Gastrocnemius medialis (tissue), 4 donors: ENCODE measurements at regions not wholly inside any gene's neighbourhood (a gene's known extent, or its start where the extent isn't known, plus 50 kb on each side); places are given as distances from the start of the nearest gene placed in this dataset.

ENCODE experiments used
- POLR2A ChIP-seq, 2 donors: fragments of 450-650 bp; IDR thresholded peaks; one replicate each; pipeline ENCODE4 v1.6.1; 2017; ENCODE audit warnings: antibody characterized with exemption in 2 of 2, mild to moderate bottlenecking in 2 of 2, moderate library complexity in 2 of 2
- TF ChIP-seq, protein P1 (sequence below), 5 experiments: fragments of 450-650 bp in 3 of 5; fragments of 200-600 bp in 2 of 5; sonication (generic) in 2 of 5; IDR thresholded peaks in 4 of 5; conservative IDR thresholded peaks in 1 of 5; 1 replicate in 4 of 5; 2 replicates in 1 of 5; pipeline ENCODE4 v1.5.1; 2016 to 2019; ENCODE audit warnings: antibody characterized with exemption in 5 of 5, mild to moderate bottlenecking in 3 of 5, moderate library complexity in 3 of 5

DNA sequence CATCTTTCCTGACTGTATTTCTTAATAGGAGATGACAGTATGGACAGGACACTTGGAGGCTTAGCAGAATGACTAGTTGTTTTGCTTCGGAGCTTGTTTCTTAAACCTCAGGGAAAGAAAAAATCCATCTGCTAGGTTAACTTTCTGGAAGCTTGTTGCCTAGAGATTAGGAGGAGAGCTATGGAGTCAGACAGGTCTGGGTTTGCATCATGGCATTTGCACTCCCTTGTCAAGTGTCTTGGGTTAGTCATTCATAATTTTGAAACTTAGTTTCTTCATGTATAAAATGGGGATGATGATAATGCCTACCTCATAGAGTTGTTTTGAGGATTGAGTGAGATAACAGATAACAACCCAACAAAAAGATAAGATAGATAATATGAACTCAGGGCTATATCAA lies 231.5 kb downstream of the STK31 start:
- TF ChIP-seq, protein P1, sequence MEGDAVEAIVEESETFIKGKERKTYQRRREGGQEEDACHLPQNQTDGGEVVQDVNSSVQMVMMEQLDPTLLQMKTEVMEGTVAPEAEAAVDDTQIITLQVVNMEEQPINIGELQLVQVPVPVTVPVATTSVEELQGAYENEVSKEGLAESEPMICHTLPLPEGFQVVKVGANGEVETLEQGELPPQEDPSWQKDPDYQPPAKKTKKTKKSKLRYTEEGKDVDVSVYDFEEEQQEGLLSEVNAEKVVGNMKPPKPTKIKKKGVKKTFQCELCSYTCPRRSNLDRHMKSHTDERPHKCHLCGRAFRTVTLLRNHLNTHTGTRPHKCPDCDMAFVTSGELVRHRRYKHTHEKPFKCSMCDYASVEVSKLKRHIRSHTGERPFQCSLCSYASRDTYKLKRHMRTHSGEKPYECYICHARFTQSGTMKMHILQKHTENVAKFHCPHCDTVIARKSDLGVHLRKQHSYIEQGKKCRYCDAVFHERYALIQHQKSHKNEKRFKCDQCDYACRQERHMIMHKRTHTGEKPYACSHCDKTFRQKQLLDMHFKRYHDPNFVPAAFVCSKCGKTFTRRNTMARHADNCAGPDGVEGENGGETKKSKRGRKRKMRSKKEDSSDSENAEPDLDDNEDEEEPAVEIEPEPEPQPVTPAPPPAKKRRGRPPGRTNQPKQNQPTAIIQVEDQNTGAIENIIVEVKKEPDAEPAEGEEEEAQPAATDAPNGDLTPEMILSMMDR (IDR thresholded peaks at IDR 0.05 in 4 of 5, conservative IDR thresholded peaks at IDR 0.05 in 1 of 5) = no peak
- TF ChIP-seq POLR2A (IDR thresholded peaks at IDR 0.05) = no peak
